ENCODE measurements at regions not wholly inside any gene's neighbourhood (a gene's known extent, or its start where the extent isn't known, plus 50 kb on each side); places are given as distances from the start of the nearest gene placed in this dataset.

DNA sequence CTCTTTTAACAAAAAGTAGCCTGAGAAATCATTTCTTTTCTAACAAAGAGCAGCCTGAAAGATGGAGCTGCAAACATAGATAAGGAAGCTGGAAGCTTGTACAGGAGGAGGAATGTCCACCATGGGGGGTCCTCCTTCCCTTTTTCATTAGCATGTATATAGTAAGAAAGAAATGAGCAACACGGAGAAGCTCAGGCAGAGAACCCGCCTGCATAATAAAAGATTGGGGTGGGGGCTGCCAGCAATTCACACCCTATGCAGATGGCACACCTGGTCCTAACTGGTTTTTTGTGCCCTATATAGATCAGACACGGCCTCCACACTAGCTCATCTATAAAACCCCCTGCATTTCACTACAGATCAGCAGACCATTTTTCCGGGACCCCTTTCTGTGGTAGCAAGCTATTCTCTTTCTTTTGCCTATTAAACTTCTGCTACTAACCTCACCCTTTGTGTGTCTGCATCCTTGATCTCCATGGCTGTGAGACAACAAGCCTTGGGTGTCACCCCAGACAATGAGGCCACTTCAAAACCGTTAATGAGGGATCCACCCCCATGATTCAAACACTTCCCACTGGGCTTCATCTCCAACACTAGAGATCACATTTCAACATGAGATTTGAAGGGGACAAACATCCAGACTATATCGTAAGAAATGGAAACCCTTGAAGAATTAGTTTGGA, 167.5 kb upstream of the FREM2 start:
- no peak for DNase-seq (ENCODE audit: low spot score)

- DNase-seq (ENCODE audit: low spot score) = no peak
Observed at GRCh38 chr13:38520041-38520440, 166.8 kb upstream of the FREM2 start.

GRCh38 chr13:38527140-38527539, 159.7 kb upstream of the FREM2 start:
- DNase-seq (ENCODE audit: low spot score) = no peak

GRCh38 chr13:38528986-38529385, 157.9 kb upstream of the FREM2 start:
- no peak for DNase-seq (ENCODE audit: low spot score)

DNA sequence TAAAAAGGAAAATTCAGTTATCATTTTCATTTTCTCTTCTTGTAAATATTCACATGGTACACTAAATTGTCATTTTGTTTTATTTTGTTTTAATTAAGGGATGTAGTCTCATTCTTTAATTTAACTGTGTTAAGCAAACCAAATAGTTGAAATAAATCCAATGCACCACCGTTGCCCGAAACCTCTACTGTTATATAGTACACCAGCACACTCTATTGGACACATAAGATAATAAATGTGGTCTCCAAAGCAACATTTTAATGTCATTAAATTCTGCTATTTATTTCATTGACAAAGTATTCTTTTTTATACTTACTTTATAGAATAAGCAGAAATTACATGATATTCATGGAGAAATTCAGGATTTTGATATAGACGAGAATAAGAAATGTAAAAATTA, 156.4 kb upstream of the FREM2 start:
- DNase-seq (ENCODE audit: low spot score) = no peak

DNA sequence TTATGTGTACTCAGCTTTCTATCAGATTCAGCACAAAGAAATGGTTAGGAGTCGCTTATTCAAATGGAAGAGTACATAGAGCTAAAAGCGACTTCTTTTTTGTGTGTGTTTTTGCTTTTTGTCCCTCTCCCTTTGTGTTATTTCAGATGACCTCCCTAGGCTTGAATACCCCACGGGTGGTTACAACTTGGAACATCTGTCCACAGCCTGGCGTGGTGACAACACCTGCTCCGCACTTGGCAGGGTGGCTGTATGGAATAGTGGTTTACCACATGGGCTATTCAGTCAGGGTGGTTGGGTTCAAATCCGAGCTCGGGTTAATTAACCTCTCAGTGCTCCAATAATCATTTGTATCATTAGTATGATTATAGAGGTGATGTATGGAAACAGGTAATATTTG, 151.6 kb upstream of the FREM2 start:
- DNase-seq (ENCODE audit: low spot score) = no peak

- DNase-seq (ENCODE audit: low spot score) = no peak
Observed at GRCh38 chr13:38537051-38537450, 149.8 kb upstream of the FREM2 start.

DNA sequence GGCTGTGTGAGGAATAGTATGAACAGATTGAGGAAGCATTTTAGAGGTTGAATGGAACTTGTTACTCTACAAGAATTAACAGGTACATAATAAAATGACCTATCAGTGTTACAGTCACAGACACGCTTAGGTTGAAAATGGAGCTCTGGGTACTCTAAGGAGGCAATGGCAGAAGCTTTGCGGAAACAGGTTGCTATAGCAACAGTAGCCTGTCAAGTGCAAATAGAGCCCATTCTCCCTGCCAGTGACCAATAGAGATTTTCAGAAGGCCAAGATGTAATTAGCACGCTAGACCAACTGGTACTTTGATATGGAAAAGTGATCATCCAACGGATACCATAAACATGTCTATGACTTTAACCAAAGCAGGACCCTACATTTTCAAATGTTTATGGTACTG, 148.5 kb upstream of the FREM2 start:
- DNase-seq (ENCODE audit: low spot score) = peak; percentile 63

DNA sequence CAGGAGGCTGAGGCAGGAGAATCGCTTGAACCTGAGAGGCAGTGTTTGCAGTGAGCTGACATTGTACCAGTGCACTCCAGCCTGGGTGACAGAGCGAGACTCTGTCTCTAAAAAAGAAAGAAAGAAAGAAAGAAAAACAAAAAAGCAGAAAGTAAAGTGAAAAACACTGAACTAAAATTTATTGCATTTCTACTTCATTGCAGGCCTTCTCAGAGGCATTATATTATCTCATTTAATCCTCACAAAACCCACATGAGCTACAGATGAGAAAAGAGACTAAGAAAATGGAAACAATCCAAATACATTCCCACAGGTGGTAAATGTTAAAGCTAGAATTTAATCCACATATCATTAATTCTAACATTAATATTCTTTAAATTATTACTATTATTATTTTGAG, 147.2 kb upstream of the FREM2 start:
- DNase-seq (ENCODE audit: low spot score) = no peak

DNA sequence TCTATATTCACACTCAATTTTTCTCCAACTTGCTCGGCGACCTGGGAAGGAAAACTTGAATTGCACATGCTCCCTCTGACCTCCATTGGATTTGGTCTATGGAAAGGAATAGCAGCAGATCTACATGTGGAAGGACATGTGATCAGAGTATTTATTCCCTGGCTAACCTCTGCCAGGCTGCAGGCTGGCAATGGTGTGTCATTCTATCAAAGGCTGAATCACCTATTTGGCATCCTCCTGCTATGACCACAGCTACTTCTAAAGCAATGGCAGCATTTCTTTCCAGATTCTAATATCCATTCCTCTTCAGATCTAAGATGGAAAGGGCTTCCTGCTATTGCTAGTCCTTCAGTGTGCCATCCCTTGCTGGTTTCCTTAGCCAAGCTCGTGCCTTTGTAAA, 144.3 kb upstream of the FREM2 start:
- DNase-seq (ENCODE audit: low spot score) = no peak

DNA sequence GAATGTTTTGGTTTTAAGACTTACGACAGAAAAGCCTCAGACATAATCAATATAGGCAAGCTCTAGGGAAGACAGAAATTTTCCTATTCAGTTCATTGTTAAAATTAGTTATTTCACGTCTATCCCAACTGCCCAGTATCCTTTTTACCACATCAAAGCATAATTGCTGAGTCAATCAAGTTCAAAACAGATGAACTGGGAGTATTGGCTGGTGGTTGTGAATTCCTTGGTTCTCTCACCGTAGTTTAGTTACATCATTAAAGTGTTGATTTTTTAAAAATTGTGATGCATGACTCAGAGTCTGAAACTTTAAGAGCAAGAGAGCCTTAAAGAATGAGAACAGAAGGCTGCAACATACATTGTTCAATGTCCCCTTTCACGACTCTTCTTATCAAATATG, 143.3 kb upstream of the FREM2 start:
- no peak for DNase-seq (ENCODE audit: low spot score)

GRCh38 chr13:38563739-38564138, 123.1 kb upstream of the FREM2 start:
- no peak for DNase-seq (ENCODE audit: low spot score)

- DNase-seq (ENCODE audit: low spot score) = no peak
Observed at GRCh38 chr13:38564256-38565150, 122.4 kb upstream of the FREM2 start.

DNA sequence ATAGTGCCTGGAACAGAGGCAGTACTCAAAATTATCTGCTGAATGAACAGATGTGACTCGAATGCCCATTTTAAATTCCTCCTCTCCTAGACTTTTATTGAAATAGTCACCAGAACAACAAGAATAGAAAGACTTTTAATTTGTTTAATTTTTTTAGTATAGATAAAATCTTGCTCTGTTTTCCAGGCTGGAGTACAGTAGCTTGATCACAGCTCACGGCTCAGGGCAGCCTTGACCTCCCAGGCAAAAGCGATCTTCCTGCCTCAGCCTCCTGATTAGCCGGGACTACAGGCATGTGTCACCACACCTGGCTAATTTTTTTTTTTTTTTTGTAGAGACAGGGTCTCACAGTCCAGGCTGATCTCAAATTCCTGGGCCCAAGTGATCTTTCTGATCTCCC, 120.9 kb upstream of the FREM2 start:
- DNase-seq (ENCODE audit: low spot score) = no peak

DNA sequence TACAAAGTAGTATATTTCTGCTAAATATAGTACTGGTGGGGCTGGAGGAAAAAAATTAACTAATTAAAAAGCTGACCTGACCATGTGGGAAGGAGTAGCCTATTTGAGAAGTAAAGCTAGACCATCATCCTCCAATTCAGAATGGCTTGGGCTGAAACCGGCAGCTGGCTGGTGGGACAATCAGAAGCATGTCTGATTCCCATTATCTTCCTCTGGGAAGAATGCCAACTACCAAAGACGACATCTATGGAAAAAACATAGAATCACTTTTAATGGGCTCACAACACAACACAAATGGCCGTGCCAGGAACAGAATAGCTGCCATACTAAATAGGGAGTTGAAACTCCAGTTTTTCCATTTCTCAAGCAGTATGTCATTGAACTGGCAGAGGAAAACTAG, 120.4 kb upstream of the FREM2 start:
- no peak for DNase-seq (ENCODE audit: low spot score)

GRCh38 chr13:38570706-38571105, 116.2 kb upstream of the FREM2 start:
- DNase-seq (ENCODE audit: low spot score) = no peak

GRCh38 chr13:38575427-38575826, 111.5 kb upstream of the FREM2 start:
- DNase-seq (ENCODE audit: low spot score) = no peak

- DNase-seq (ENCODE audit: low spot score) = peak; percentile 31
Observed at GRCh38 chr13:38577048-38577447, 109.8 kb upstream of the FREM2 start.

- peak; percentile 29 for DNase-seq (ENCODE audit: low spot score)
Observed at GRCh38 chr13:38582133-38582532, 104.7 kb upstream of the FREM2 start.

- no peak for DNase-seq (ENCODE audit: low spot score)
Observed at GRCh38 chr13:38590230-38590629, 96.6 kb upstream of the FREM2 start.

DNA sequence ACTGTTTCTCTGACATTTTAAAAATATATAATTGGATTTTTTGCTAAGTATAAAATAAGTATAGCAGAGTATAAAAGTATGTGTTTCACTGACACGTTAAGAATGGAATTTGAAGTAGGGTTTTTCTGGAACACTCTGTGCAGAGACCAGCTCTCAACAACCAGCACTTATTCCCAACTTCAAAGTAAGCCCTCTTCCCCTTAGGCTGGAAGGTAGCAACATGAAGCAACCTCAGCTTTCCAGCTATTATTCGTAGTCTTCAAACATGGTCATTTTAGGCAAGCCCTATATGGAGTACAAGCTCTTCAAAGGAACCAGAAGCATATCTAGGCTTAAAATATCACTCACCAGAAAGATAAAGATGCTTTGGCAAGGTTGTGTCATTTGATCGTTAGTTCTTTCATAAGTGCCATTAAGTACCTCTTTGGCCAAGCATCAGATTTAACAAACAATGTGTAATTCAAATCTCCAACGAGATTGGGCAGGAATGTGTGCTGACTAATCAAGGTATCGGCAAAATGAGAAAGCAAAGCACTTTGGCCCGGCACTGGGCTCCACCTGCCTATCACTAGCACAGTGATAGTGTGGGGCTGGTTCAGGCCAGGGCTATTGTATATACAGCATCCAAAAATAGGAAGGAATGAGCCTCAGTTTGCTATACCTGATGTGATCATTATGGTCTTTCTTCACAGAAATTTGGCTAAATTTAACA, 95.9 kb upstream of the FREM2 start:
- DNase-seq (ENCODE audit: low spot score) = no peak

GRCh38 chr13:38602266-38602665, 84.6 kb upstream of the FREM2 start:
- no peak for DNase-seq (ENCODE audit: low spot score)

Data from iPS-NIHi11 (cell line).